ENCODE measurements at regions not wholly inside any gene's neighbourhood (a gene's known extent, or its start where the extent isn't known, plus 50 kb on each side); places are given as distances from the start of the nearest gene placed in this dataset.

GRCh38 chr3:46102059-46102779, 74.9 kb upstream of the XCR1 start:
- no peak for TF ChIP-seq CTCF (IDR thresholded peaks at IDR 0.05; ENCODE audit: unreplicated experiment)
- H3K4me1 Mint-ChIP-seq (ENCODE audit: unreplicated experiment), result no peaks in the 10 kb centered on the region
- no peak overlapping the region for H3K27ac Mint-ChIP-seq (ENCODE audit: unreplicated experiment)
- H3K36me3 Mint-ChIP-seq (ENCODE audit: low read depth, unreplicated experiment), result no peaks in the 10 kb centered on the region
- H3K27me3 Mint-ChIP-seq (ENCODE audit: unreplicated experiment), result peaks cover 3% of the 10 kb centered on the region
- DNase-seq (ENCODE audit: low spot score), result no peak
- no peaks in the 10 kb centered on the region for H3K9me3 Mint-ChIP-seq (ENCODE audit: unreplicated experiment)
- H3K4me3 Mint-ChIP-seq (ENCODE audit: unreplicated experiment), result no peak overlapping the region

GRCh38 chr3:46100812-46101211, 73.5 kb upstream of the XCR1 start:
- Mint-ChIP-seq H3K36me3 (ENCODE audit: low read depth, unreplicated experiment) (no peaks in the 10 kb centered on the region), H3K4me3 (ENCODE audit: unreplicated experiment) (no peak overlapping the region), H3K4me1 (ENCODE audit: unreplicated experiment) (no peaks in the 10 kb centered on the region), H3K27ac (ENCODE audit: unreplicated experiment) (no peak overlapping the region), H3K9me3 (ENCODE audit: unreplicated experiment) (no peaks in the 10 kb centered on the region), H3K27me3 (ENCODE audit: unreplicated experiment) (peaks cover 3% of the 10 kb centered on the region)
- DNase-seq (ENCODE audit: low spot score), result no peak
- no peak for TF ChIP-seq CTCF (IDR thresholded peaks at IDR 0.05; ENCODE audit: unreplicated experiment)

GRCh38 chr3:46098319-46098761, 71.1 kb upstream of the XCR1 start:
- Mint-ChIP-seq H3K27me3 (ENCODE audit: unreplicated experiment) (no peaks in the 10 kb centered on the region), H3K36me3 (ENCODE audit: low read depth, unreplicated experiment) (no peaks in the 10 kb centered on the region), H3K9me3 (ENCODE audit: unreplicated experiment) (no peaks in the 10 kb centered on the region), H3K27ac (ENCODE audit: unreplicated experiment) (no peak overlapping the region), H3K4me3 (ENCODE audit: unreplicated experiment) (no peak overlapping the region), H3K4me1 (ENCODE audit: unreplicated experiment) (no peaks in the 10 kb centered on the region)
- DNase-seq (ENCODE audit: low spot score), result no peak
- no peak for TF ChIP-seq CTCF (IDR thresholded peaks at IDR 0.05; ENCODE audit: unreplicated experiment)

GRCh38 chr3:46097691-46098241, 70.5 kb upstream of the XCR1 start:
- Mint-ChIP-seq H3K4me1 (ENCODE audit: unreplicated experiment) (no peaks in the 10 kb centered on the region), H3K36me3 (ENCODE audit: low read depth, unreplicated experiment) (no peaks in the 10 kb centered on the region), H3K9me3 (ENCODE audit: unreplicated experiment) (no peaks in the 10 kb centered on the region), H3K4me3 (ENCODE audit: unreplicated experiment) (no peak overlapping the region), H3K27me3 (ENCODE audit: unreplicated experiment) (no peaks in the 10 kb centered on the region), H3K27ac (ENCODE audit: unreplicated experiment) (no peak overlapping the region)
- DNase-seq (ENCODE audit: low spot score), result no peak
- no peak for TF ChIP-seq CTCF (IDR thresholded peaks at IDR 0.05; ENCODE audit: unreplicated experiment)

GRCh38 chr3:46096781-46097180, 69.5 kb upstream of the XCR1 start:
- Mint-ChIP-seq H3K36me3 (ENCODE audit: low read depth, unreplicated experiment) (no peaks in the 10 kb centered on the region), H3K27me3 (ENCODE audit: unreplicated experiment) (no peaks in the 10 kb centered on the region), H3K4me1 (ENCODE audit: unreplicated experiment) (no peaks in the 10 kb centered on the region), H3K27ac (ENCODE audit: unreplicated experiment) (no peak overlapping the region), H3K9me3 (ENCODE audit: unreplicated experiment) (no peaks in the 10 kb centered on the region), H3K4me3 (ENCODE audit: unreplicated experiment) (no peak overlapping the region)
- no peak for TF ChIP-seq CTCF (IDR thresholded peaks at IDR 0.05; ENCODE audit: unreplicated experiment)
- DNase-seq (ENCODE audit: low spot score), result no peak
